SK-N-SH (cell line): ENCODE measurements at regions not wholly inside any gene's neighbourhood (a gene's known extent, or its start where the extent isn't known, plus 50 kb on each side); places are given as distances from the start of the nearest gene placed in this dataset.

ENCODE experiments used
- EP300 ChIP-seq, 2 experiments: IDR thresholded peaks; 2 replicates each; pipeline versions ENCODE4 v1.4.0 to v1.6.1; 2012; ENCODE audit warnings: borderline replicate concordance in 1 of 2, low read depth in 1 of 2, low read length in 1 of 2
- TF ChIP-seq, protein P1 (sequence below): IDR thresholded peaks from 2 replicates; pipeline ENCODE4 v1.4.0; 2012; ENCODE audit warnings: low read depth, borderline replicate concordance

DNA sequence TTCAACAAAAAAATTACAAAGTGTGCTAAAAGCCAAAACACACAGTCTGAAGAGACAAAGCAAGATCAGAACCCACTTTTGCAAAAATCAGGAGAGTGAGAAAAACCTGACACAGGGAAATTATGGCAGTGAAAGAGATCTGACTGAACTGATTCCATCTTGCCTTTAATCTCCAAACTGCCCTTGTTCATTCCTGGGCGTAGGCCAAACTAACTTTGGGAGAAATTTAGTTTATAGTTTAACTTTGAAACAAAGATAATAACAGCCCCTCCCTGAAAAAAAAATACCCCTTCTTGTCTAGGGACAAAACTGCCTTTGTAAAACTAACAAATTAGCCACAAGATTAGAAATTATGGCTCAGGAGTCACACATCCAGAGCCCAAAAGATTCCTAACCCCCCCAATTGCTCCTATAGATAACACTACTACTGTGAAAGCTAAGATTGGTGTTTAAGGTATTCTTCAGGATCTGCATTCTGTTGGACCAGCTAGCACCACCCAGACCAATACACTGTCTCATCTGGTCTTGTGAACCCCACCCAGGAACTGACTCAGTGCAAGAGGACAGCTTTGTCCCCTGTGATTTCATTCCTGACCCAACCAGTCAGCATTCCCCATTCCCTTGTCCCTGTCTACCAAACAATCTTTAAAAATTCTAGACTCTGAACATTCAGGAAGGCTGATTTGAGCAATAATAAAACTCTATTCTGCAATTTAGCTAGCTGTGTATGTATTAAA, 226.1 kb upstream of the SH3BP4 start:
- TF ChIP-seq EP300 (IDR thresholded peaks at IDR 0.05; ENCODE audit: borderline replicate concordance in 1 of 2, low read depth in 1 of 2, low read length in 1 of 2): no peak
- TF ChIP-seq, protein P1, sequence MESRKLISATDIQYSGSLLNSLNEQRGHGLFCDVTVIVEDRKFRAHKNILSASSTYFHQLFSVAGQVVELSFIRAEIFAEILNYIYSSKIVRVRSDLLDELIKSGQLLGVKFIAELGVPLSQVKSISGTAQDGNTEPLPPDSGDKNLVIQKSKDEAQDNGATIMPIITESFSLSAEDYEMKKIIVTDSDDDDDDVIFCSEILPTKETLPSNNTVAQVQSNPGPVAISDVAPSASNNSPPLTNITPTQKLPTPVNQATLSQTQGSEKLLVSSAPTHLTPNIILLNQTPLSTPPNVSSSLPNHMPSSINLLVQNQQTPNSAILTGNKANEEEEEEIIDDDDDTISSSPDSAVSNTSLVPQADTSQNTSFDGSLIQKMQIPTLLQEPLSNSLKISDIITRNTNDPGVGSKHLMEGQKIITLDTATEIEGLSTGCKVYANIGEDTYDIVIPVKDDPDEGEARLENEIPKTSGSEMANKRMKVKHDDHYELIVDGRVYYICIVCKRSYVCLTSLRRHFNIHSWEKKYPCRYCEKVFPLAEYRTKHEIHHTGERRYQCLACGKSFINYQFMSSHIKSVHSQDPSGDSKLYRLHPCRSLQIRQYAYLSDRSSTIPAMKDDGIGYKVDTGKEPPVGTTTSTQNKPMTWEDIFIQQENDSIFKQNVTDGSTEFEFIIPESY: no peak
